OCI-LY3 (cell line): ENCODE measurements at regions not wholly inside any gene's neighbourhood (a gene's known extent, or its start where the extent isn't known, plus 50 kb on each side); places are given as distances from the start of the nearest gene placed in this dataset.

ENCODE experiments used
- H2AFZ ChIP-seq: fragments of 200-600, 300-600 bp; shearing (Covaris generic); 2 replicates; pipeline ENCODE4 v1.6.0; 2014; ENCODE audit warnings: antibody characterized with exemption, low read depth, low read length
- H3K27ac ChIP-seq: fragments of 200-600, 300-600 bp; sonication (generic); 2 replicates; pipeline ENCODE4 v1.5.1; 2014; ENCODE audit warnings: mild to moderate bottlenecking, low read length, moderate library complexity, mixed read lengths
- H3K27me3 ChIP-seq: fragments of 200-600, 300-600 bp; sonication (generic); 2 replicates; pipeline ENCODE4 v1.6.1; 2014; ENCODE audit warnings: low read depth, low read length, mixed read lengths
- H3K36me3 ChIP-seq: fragments of 200-600, 300-600 bp; sonication (generic); replicated peaks from 2 replicates; pipeline ENCODE3; 2014; ENCODE audit warnings: low read depth, low read length, mixed read lengths
- H3K4me1 ChIP-seq: fragments of 300-600, 200-600 bp; sonication (generic); 2 replicates; pipeline ENCODE4 v1.6.1; 2014; ENCODE audit warnings: low read length, mixed read lengths
- H3K4me2 ChIP-seq: fragments of 200-600, 300-600 bp; sonication (generic); 2 replicates; pipeline ENCODE4 v1.6.1; 2014; ENCODE audit warnings: low read length, mixed read lengths
- H3K4me3 ChIP-seq: fragments of 300-600, 200-600 bp; sonication (generic); 2 replicates; pipeline ENCODE4 v1.5.1; 2014; ENCODE audit warnings: antibody characterized with exemption, mild to moderate bottlenecking, low read length, moderate library complexity
- H3K79me2 ChIP-seq: fragments of 300-600, 200-600 bp; shearing (Covaris generic); 2 replicates; pipeline ENCODE4 v1.6.1; 2014; ENCODE audit warnings: mild to moderate bottlenecking, low read length, mixed read lengths
- H3K9ac ChIP-seq: fragments of 300-600, 200-600 bp; shearing (Covaris generic); 2 replicates; pipeline ENCODE4 v1.6.0; 2014; ENCODE audit warnings: mild to moderate bottlenecking, low read length, moderate library complexity
- H3K9me3 ChIP-seq: fragments of 200-600, 300-600 bp; shearing (Covaris generic); 2 replicates; pipeline ENCODE4 v1.6.1; 2014; ENCODE audit warnings: low read length, mixed read lengths; ENCODE audit not compliant: insufficient read depth
- H4K20me1 ChIP-seq: fragments of 200-600, 300-600 bp; sonication (generic); 2 replicates; pipeline ENCODE4 v1.6.1; 2016; ENCODE audit warnings: low read length, mixed read lengths; ENCODE audit not compliant: insufficient read depth
- EZH2phosphoT487 ChIP-seq: fragments of 200-600 bp; shearing (Covaris generic); IDR thresholded peaks from 2 replicates; pipeline ENCODE4 v1.6.1; 2018; ENCODE audit warnings: antibody characterized with exemption, mixed run types, low read depth
- TF ChIP-seq, protein P1 (sequence below): fragments of 200-600, 300-600 bp; sonication (generic); IDR thresholded peaks from 2 replicates; pipeline ENCODE4 v1.5.1; 2014; ENCODE audit warnings: antibody characterized with exemption, low read length, low read depth

DNA sequence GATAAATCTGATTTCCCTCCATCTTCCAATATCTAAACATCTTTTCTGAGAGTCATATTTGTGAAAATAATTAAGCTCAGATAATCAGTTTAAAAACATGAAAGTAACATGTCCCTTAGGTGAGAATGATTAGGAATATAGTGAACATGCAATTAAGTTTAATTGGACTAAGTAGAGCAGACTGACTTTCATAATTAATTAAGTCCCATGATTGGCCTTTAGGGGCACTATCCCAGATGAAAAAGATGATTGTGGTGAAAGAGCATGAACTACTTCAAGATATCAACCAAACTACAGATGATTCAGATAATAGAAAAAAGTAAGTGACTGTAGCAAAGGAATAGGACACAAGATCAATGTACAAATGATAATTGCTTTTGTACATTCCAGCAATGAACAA lies 758.8 kb downstream of the STIM2 start:
- no peak overlapping the region for H3K4me3 ChIP-seq
- no peak overlapping the region for H3K4me2 ChIP-seq
- H3K79me2 ChIP-seq = no peaks in the 10 kb centered on the region
- H4K20me1 ChIP-seq = no peaks in the 10 kb centered on the region
- no peak overlapping the region for H3K9ac ChIP-seq
- no peak overlapping the region for H3K27ac ChIP-seq
- H3K27me3 ChIP-seq = 0 out of 2 replicates have a peak, but pooled peaks cover 5% of the 10 kb centered on the region
- H3K4me1 ChIP-seq = no peaks in the 10 kb centered on the region
- TF ChIP-seq EZH2phosphoT487 = no peak
- TF ChIP-seq, protein P1, sequence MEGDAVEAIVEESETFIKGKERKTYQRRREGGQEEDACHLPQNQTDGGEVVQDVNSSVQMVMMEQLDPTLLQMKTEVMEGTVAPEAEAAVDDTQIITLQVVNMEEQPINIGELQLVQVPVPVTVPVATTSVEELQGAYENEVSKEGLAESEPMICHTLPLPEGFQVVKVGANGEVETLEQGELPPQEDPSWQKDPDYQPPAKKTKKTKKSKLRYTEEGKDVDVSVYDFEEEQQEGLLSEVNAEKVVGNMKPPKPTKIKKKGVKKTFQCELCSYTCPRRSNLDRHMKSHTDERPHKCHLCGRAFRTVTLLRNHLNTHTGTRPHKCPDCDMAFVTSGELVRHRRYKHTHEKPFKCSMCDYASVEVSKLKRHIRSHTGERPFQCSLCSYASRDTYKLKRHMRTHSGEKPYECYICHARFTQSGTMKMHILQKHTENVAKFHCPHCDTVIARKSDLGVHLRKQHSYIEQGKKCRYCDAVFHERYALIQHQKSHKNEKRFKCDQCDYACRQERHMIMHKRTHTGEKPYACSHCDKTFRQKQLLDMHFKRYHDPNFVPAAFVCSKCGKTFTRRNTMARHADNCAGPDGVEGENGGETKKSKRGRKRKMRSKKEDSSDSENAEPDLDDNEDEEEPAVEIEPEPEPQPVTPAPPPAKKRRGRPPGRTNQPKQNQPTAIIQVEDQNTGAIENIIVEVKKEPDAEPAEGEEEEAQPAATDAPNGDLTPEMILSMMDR = no peak
- no peak overlapping the region for H2AFZ ChIP-seq
- H3K9me3 ChIP-seq = no peaks in the 10 kb centered on the region
- H3K36me3 ChIP-seq = no peaks in the 10 kb centered on the region

DNA sequence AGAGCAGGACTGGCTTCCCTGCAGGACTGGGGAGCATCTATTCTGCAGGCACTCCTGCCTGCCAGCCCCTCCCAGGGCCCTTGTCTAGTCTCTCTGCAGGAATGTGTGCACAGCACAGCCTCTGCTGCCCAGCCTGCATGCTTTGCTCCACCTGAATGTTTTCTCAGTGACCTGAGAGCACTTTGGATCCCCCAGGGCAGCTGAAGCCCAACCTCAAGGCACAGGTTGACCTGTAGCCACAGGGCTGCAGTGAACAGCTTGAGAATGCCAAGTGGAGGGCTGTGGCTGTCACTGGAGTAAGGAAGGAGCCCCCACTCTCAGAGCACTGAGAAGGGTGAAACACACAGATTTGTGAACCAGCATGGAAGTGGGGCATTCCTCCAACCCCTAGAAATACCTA lies 760.2 kb downstream of the STIM2 start:
- H3K4me2 ChIP-seq = no peak overlapping the region
- no peaks in the 10 kb centered on the region for H4K20me1 ChIP-seq
- H3K36me3 ChIP-seq = no peaks in the 10 kb centered on the region
- 0 out of 2 replicates have a peak, but pooled peaks cover 5% of the 10 kb centered on the region for H3K27me3 ChIP-seq
- no peak overlapping the region for H3K9ac ChIP-seq
- H3K4me1 ChIP-seq = no peaks in the 10 kb centered on the region
- no peak for TF ChIP-seq EZH2phosphoT487
- TF ChIP-seq, protein P1 = no peak
- no peak overlapping the region for H2AFZ ChIP-seq
- H3K79me2 ChIP-seq = no peaks in the 10 kb centered on the region
- no peaks in the 10 kb centered on the region for H3K9me3 ChIP-seq
- H3K27ac ChIP-seq = no peak overlapping the region
- H3K4me3 ChIP-seq = no peak overlapping the region

DNA sequence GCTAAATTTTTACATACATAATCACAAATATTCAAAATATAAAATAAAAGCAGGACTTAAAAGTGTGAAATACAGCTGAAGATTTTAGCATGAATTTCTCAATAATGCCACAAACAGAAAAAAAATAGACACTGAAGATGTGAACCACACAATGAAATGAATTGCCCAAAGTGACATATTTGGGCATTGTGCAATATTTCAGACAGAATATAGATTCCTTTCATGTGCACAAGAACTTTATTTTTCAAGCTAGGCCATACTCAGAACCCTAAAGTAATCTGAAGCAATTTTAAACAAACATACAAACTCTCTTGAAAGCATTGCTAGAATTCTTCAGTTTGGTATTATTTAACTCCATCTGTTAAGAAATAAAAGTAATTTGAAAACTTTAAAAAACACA lies 764.1 kb downstream of the STIM2 start:
- peaks cover 6% of the 10 kb centered on the region for H3K27me3 ChIP-seq
- H3K4me3 ChIP-seq = no peak overlapping the region
- no peak overlapping the region for H3K4me2 ChIP-seq
- H3K9me3 ChIP-seq = no peaks in the 10 kb centered on the region
- TF ChIP-seq EZH2phosphoT487 = no peak
- TF ChIP-seq, protein P1 = no peak
- H3K79me2 ChIP-seq = no peaks in the 10 kb centered on the region
- H3K4me1 ChIP-seq = no peaks in the 10 kb centered on the region
- peaks cover 2% of the 10 kb centered on the region; the same call in 1 of the 2 replicates for H4K20me1 ChIP-seq
- H3K36me3 ChIP-seq = no peaks in the 10 kb centered on the region
- H2AFZ ChIP-seq = no peak overlapping the region
- H3K9ac ChIP-seq = no peak overlapping the region
- H3K27ac ChIP-seq = no peak overlapping the region

DNA sequence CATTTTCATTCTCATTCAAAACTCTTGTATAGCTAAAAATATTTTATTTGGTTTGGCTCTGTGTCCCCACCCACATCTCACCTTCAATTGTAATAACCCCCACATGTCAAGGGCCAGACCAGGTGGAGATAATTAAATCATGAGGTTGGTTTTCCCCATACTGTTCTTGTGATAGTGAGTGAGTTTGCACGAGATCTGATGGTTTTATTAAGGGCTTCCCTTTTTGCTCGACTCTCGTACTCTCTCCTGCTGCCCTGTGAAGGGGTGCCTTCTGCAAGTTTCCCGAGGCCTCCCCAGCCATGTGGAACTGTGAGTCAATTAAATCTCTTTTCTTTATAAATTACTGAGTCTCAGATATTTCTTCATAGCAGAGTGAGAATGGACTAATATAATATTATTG lies 768.0 kb downstream of the STIM2 start:
- H3K27me3 ChIP-seq = peaks cover 36% of the 10 kb centered on the region
- no peaks in the 10 kb centered on the region for H3K9me3 ChIP-seq
- no peak overlapping the region for H3K4me3 ChIP-seq
- peaks cover 6% of the 10 kb centered on the region; the same call in 1 of the 2 replicates for H4K20me1 ChIP-seq
- no peaks in the 10 kb centered on the region for H3K79me2 ChIP-seq
- H3K4me2 ChIP-seq = no peak overlapping the region
- H2AFZ ChIP-seq = no peak overlapping the region
- no peaks in the 10 kb centered on the region for H3K4me1 ChIP-seq
- no peak for TF ChIP-seq EZH2phosphoT487
- TF ChIP-seq, protein P1 = no peak
- H3K27ac ChIP-seq = no peak overlapping the region
- no peak overlapping the region for H3K9ac ChIP-seq
- H3K36me3 ChIP-seq = no peaks in the 10 kb centered on the region
